H9 (cell line): ENCODE measurements at regions not wholly inside any gene's neighbourhood (a gene's known extent, or its start where the extent isn't known, plus 50 kb on each side); places are given as distances from the start of the nearest gene placed in this dataset.

Experiments
- DNase-seq: peaks from one replicate; pipeline ENCODE4 v3.0.0-alpha.2; 2017
- H2AFZ ChIP-seq: one replicate; pipeline ENCODE4 v1.6.1; 2013; ENCODE audit warnings: mild to moderate bottlenecking, low read length, control low read depth, moderate library complexity
- H2AK5ac ChIP-seq: 2 replicates; pipeline ENCODE4 v1.6.1; 2013; ENCODE audit warnings: low read length, control low read depth, mixed read lengths; ENCODE audit not compliant: insufficient read length
- H2BK120ac ChIP-seq: one replicate; pipeline ENCODE4 v1.6.1; 2013; ENCODE audit warnings: low read depth, mild to moderate bottlenecking, low read length, control low read depth, inconsistent platforms; ENCODE audit not compliant: poor library complexity, severe bottlenecking
- H2BK12ac ChIP-seq: 2 replicates; pipeline ENCODE4 v1.6.1; 2013; ENCODE audit warnings: low read length, control low read depth, mixed read lengths, low read depth; ENCODE audit not compliant: insufficient read length
- H2BK15ac ChIP-seq: 2 replicates; pipeline ENCODE4 v1.6.1; 2013; ENCODE audit warnings: low read depth, low read length, control low read depth
- H2BK20ac ChIP-seq: one replicate; pipeline ENCODE4 v1.6.1; 2013; ENCODE audit warnings: low read depth, mild to moderate bottlenecking, low read length, control low read depth, inconsistent platforms; ENCODE audit not compliant: poor library complexity, severe bottlenecking
- H2BK5ac ChIP-seq: 2 replicates; pipeline ENCODE4 v1.6.1; 2013; ENCODE audit warnings: low read length, control low read depth, mixed read lengths; ENCODE audit not compliant: insufficient read length
- H3K14ac ChIP-seq: 2 replicates; pipeline ENCODE4 v1.6.1; 2013; ENCODE audit warnings: low read length, control low read depth; ENCODE audit not compliant: insufficient read depth
- H3K18ac ChIP-seq: 2 replicates; pipeline ENCODE4 v1.6.1; 2013; ENCODE audit warnings: low read depth, mild to moderate bottlenecking, mixed read lengths, low read length, control low read depth; ENCODE audit not compliant: insufficient read length
- H3K23ac ChIP-seq: 2 replicates; pipeline ENCODE4 v1.6.1; 2013; ENCODE audit warnings: low read length, control low read depth, mixed read lengths, low read depth; ENCODE audit not compliant: insufficient read length
- H3K23me2 ChIP-seq: 2 replicates; pipeline ENCODE4 v1.6.1; 2013; ENCODE audit warnings: low read depth, mild to moderate bottlenecking, mixed read lengths, low read length, control low read depth; ENCODE audit not compliant: insufficient read length, poor library complexity, severe bottlenecking
- H3K27ac ChIP-seq: 2 replicates; pipeline ENCODE4 v1.5.1; 2013; ENCODE audit warnings: low read length, control low read depth, mixed read lengths, low read depth; ENCODE audit not compliant: insufficient read length
- H3K27me3 ChIP-seq: 2 replicates; pipeline ENCODE4 v1.6.1; 2013; ENCODE audit warnings: low read length, control low read depth, inconsistent platforms; ENCODE audit not compliant: insufficient read depth
- H3K4ac ChIP-seq: 2 replicates; pipeline ENCODE4 v1.6.1; 2013; ENCODE audit warnings: low read depth, mild to moderate bottlenecking, control low read depth, inconsistent platforms, low read length, moderate library complexity
- H3K4me1 ChIP-seq: 2 replicates; pipeline ENCODE4 v1.6.1; 2013; ENCODE audit warnings: low read length, control low read depth, inconsistent platforms; ENCODE audit not compliant: insufficient read depth
- H3K4me2 ChIP-seq: 2 replicates; pipeline ENCODE4 v1.6.1; 2013; ENCODE audit warnings: low read length, control low read depth, mixed read lengths; ENCODE audit not compliant: insufficient read length, insufficient read depth
- H3K56ac ChIP-seq: 2 replicates; pipeline ENCODE4 v1.6.1; 2013; ENCODE audit warnings: low read depth, mild to moderate bottlenecking, mixed read lengths, low read length, control low read depth; ENCODE audit not compliant: insufficient read length
- H3K79me1 ChIP-seq: 2 replicates; pipeline ENCODE4 v1.6.1; 2013; ENCODE audit warnings: low read depth, mild to moderate bottlenecking, moderate library complexity, low read length, control low read depth, inconsistent platforms; ENCODE audit not compliant: insufficient read depth, poor library complexity, severe bottlenecking
- H3K79me2 ChIP-seq: 2 replicates; pipeline ENCODE4 v1.6.1; 2013; ENCODE audit warnings: low read length, control low read depth, inconsistent platforms; ENCODE audit not compliant: insufficient read depth
- H3K9ac ChIP-seq: 2 replicates; pipeline ENCODE4 v1.6.1; 2013; ENCODE audit warnings: low read length, control low read depth, mixed read lengths; ENCODE audit not compliant: insufficient read length; ENCODE audit errors: extremely low read depth
- H3K9me3 ChIP-seq: one replicate; pipeline ENCODE4 v1.6.1; 2013; ENCODE audit warnings: low read depth, low read length, inconsistent platforms; ENCODE audit not compliant: control insufficient read depth
- H3T11ph ChIP-seq: one replicate; pipeline ENCODE4 v1.6.1; 2013; ENCODE audit warnings: mild to moderate bottlenecking, low read length, control low read depth, inconsistent platforms
- H4K20me1 ChIP-seq: one replicate; pipeline ENCODE4 v1.6.1; 2013; ENCODE audit not compliant: control insufficient read depth, insufficient read length, insufficient read depth
- H4K5ac ChIP-seq: 2 replicates; pipeline ENCODE4 v1.6.1; 2013; ENCODE audit warnings: low read depth, mild to moderate bottlenecking, mixed read lengths, low read length, control low read depth; ENCODE audit not compliant: insufficient read length
- H4K8ac ChIP-seq: replicated peaks from 2 replicates; pipeline ENCODE4 v1.6.1; 2013; ENCODE audit warnings: low read length, control low read depth, mixed read lengths, low read depth; ENCODE audit not compliant: insufficient read length
- H4K91ac ChIP-seq: 2 replicates; pipeline ENCODE4 v1.6.1; 2013; ENCODE audit warnings: low read depth, mild to moderate bottlenecking, moderate library complexity, mixed read lengths, low read length, control low read depth; ENCODE audit not compliant: insufficient read length
- H3K27ac Mint-ChIP-seq, 3 experiments: 2 replicates in 2 of 3; 3 replicates in 1 of 3; pipeline ENCODE4 v1.8.0; 2020 to 2021; ENCODE audit warnings: mixed read lengths in 3 of 3, mild to moderate bottlenecking in 1 of 3, moderate library complexity in 1 of 3
- H3K27me3 Mint-ChIP-seq: 2 replicates; pipeline ENCODE4 v1.8.0; 2021; ENCODE audit warnings: low read depth, mild to moderate bottlenecking, moderate library complexity, mixed read lengths
- H3K36me3 Mint-ChIP-seq, 3 experiments: 2 replicates in 2 of 3; 3 replicates in 1 of 3; pipeline ENCODE4 v1.8.0; 2020 to 2021; ENCODE audit warnings: low read depth in 3 of 3, mixed read lengths in 3 of 3; ENCODE audit not compliant: insufficient read depth in 1 of 3
- H3K4me1 Mint-ChIP-seq, 2 experiments: 2 replicates each; pipeline ENCODE4 v1.8.0; 2020; ENCODE audit warnings: mixed read lengths in 2 of 2
- H3K4me3 Mint-ChIP-seq, 2 experiments: 2 replicates in 1 of 2; 3 replicates in 1 of 2; pipeline ENCODE4 v1.8.0; 2020 to 2021; ENCODE audit warnings: mild to moderate bottlenecking in 2 of 2, mixed read lengths in 2 of 2, moderate library complexity in 1 of 2
- H3K9me3 Mint-ChIP-seq, 2 experiments: 2 replicates in 1 of 2; 3 replicates in 1 of 2; pipeline ENCODE4 v1.8.0; 2020; ENCODE audit warnings: mild to moderate bottlenecking in 2 of 2, mixed read lengths in 2 of 2, moderate library complexity in 1 of 2
- WGBS: extraction: QIAGEN DNeasy Blood & Tissue Kit; methylation state at CpG from one replicate; pipeline ENCODE4 v1.1.7; 2013; ENCODE audit warnings: missing lambda C conversion rate, low lambda C conversion rate, mixed read lengths; ENCODE audit not compliant: insufficient read length; ENCODE audit errors: extremely low coverage; 5-methylcytosine and 5-hydroxymethylcytosine counted together
- TF ChIP-seq, protein P1 (sequence below): fragments of 200-600 bp; sonication (generic); conservative IDR thresholded peaks from 3 replicates; pipeline ENCODE4 v1.8.0; 2021; ENCODE audit warnings: antibody characterized with exemption, mild to moderate bottlenecking

GRCh38 chr3:95272166-95272565 is 1209.3 kb downstream of the NSUN3 start:
- no peak overlapping the region for H3K27ac ChIP-seq
- no peak overlapping the region for H3K9ac ChIP-seq
- H3K4ac ChIP-seq, result no peak overlapping the region
- H3K23me2 ChIP-seq, result no peaks in the 10 kb centered on the region
- no peak overlapping the region for H3K23ac ChIP-seq
- no peak overlapping the region for H3T11ph ChIP-seq
- no peak overlapping the region for H2BK12ac ChIP-seq
- no peak overlapping the region for H2BK5ac ChIP-seq
- Mint-ChIP-seq H3K27ac (no peak overlapping the region), H3K36me3 (peaks cover 2 to 16% (median 10%) of the 10 kb centered on the region in 3 experiments; a peak in 6 of 7 replicates), H3K4me3 (no peak overlapping the region), H3K27me3 (no peaks in the 10 kb centered on the region), H3K4me1 (peaks cover 6 to 8% of the 10 kb centered on the region in 2 experiments), H3K9me3 (peaks cover 0 to 3% of the 10 kb centered on the region in 2 experiments; a peak in 4 of 5 replicates)
- H2BK20ac ChIP-seq, result no peak overlapping the region
- H3K4me2 ChIP-seq, result no peak overlapping the region
- H2BK15ac ChIP-seq, result no peak overlapping the region
- H2AFZ ChIP-seq, result no peak overlapping the region
- no peak overlapping the region for H2AK5ac ChIP-seq
- H4K91ac ChIP-seq, result no peak overlapping the region
- no peaks in the 10 kb centered on the region for H3K27me3 ChIP-seq
- no CpG with 5 or more reads among the region's 3 CpGs for WGBS
- no peaks in the 10 kb centered on the region for H3K9me3 ChIP-seq
- H3K79me1 ChIP-seq, result no peaks in the 10 kb centered on the region
- no peak overlapping the region for H2BK120ac ChIP-seq
- H3K79me2 ChIP-seq, result no peaks in the 10 kb centered on the region
- H3K14ac ChIP-seq, result no peak overlapping the region
- DNase-seq, result no peak
- no peak overlapping the region for H3K56ac ChIP-seq
- H4K20me1 ChIP-seq, result no peaks in the 10 kb centered on the region
- TF ChIP-seq, protein P1, sequence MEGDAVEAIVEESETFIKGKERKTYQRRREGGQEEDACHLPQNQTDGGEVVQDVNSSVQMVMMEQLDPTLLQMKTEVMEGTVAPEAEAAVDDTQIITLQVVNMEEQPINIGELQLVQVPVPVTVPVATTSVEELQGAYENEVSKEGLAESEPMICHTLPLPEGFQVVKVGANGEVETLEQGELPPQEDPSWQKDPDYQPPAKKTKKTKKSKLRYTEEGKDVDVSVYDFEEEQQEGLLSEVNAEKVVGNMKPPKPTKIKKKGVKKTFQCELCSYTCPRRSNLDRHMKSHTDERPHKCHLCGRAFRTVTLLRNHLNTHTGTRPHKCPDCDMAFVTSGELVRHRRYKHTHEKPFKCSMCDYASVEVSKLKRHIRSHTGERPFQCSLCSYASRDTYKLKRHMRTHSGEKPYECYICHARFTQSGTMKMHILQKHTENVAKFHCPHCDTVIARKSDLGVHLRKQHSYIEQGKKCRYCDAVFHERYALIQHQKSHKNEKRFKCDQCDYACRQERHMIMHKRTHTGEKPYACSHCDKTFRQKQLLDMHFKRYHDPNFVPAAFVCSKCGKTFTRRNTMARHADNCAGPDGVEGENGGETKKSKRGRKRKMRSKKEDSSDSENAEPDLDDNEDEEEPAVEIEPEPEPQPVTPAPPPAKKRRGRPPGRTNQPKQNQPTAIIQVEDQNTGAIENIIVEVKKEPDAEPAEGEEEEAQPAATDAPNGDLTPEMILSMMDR, result no peak
- no peak overlapping the region for H4K8ac ChIP-seq
- no peak overlapping the region for H4K5ac ChIP-seq
- H3K4me1 ChIP-seq, result no peaks in the 10 kb centered on the region
- H3K18ac ChIP-seq, result no peak overlapping the region
